ENCODE measurements at regions not wholly inside any gene's neighbourhood (a gene's known extent, or its start where the extent isn't known, plus 50 kb on each side); places are given as distances from the start of the nearest gene placed in this dataset.

DNA sequence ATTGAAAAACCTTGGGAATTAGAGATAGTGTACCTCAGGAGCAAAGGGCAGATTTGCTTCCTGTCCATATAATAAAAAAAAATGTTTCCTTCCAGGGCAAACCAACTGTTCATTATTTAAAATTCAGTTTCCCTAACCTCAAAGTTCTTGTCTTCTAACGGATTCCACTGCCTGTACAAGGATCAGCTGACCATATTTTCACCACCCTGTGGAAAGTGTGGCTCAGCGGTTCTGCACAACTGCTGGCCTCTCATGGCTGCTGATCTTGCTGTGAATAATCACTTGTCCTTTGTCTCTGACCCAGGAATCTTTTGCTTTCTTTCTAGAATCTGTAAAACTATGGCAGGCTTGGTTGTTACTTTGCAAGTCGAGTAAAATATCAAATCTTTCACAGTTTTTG lies 1732.5 kb upstream of the RAG2 start:
- FAIRE-seq, result no peak
- H3K79me2 ChIP-seq (ENCODE audit: insufficient read depth, low read length), result no peaks in the 10 kb centered on the region
- H3K9ac ChIP-seq (ENCODE audit: insufficient read depth, low read depth, low read length), result no peak overlapping the region
- intact Hi-C loops (cut with micrococcal nuclease; ENCODE audit: unreplicated experiment), result no loop called here
- peaks cover 62% of the 10 kb centered on the region; the same call in 1 of the 2 replicates for H3K9me3 ChIP-seq (ENCODE audit: low read length)
- in situ Hi-C loops (cut with HindIII; ENCODE audit: extremely low pct_ligation_motif_present, low pct_unique_long_range_greater_than_20kb), result no loop called here
- BruUV-seq (replicated peaks), result no TSS peak
- no peaks in the 10 kb centered on the region for H3K36me3 ChIP-seq (replicated peaks in 1 of 2; ENCODE audit: control insufficient read depth in 1 of 2, insufficient read depth in 2 of 2, low read length in 2 of 2)
- ChIA-PET CTCF (ENCODE audit: low intra/inter-chr PET ratio, low total read pairs) (no interaction called here), POLR2A (no interaction called here)
- no peaks in the 10 kb centered on the region for H3K27me3 ChIP-seq (ENCODE audit: control insufficient read depth in 1 of 2, insufficient read depth in 2 of 2, low read length in 2 of 2)
- H3K4me2 ChIP-seq (ENCODE audit: low read depth, low read length), result no peak overlapping the region
- no peak for ATAC-seq
- no peaks in the 10 kb centered on the region for H4K20me1 ChIP-seq (ENCODE audit: insufficient read depth, low read length)
- DNase-seq (ENCODE audit: low spot score), result no peak
- no peaks in the 10 kb centered on the region for H3K4me1 ChIP-seq (ENCODE audit: insufficient read depth, low read length)
- TF ChIP-seq ZMYM4 (CRISPR knock-in tag; IDR thresholded peaks at IDR 0.05) (no peak), ZNF747 (CRISPR knock-in tag; IDR thresholded peaks at IDR 0.05; ENCODE audit: borderline replicate concordance) (no peak), ZNF850 (CRISPR knock-in tag; conservative IDR thresholded peaks at IDR 0.05) (no peak), ZNF607 (CRISPR knock-in tag; IDR thresholded peaks at IDR 0.05; ENCODE audit: borderline replicate concordance) (no peak), GATAD1 (CRISPR knock-in tag; IDR thresholded peaks at IDR 0.05) (no peak), PITX1 (CRISPR knock-in tag; IDR thresholded peaks at IDR 0.05) (no peak), ZNF782 (CRISPR knock-in tag; IDR thresholded peaks at IDR 0.05; ENCODE audit: borderline replicate concordance) (no peak), HNRNPL (IDR thresholded peaks at IDR 0.05; ENCODE audit: low read depth, low read length) (no peak), AKAP8 (CRISPR knock-in tag; IDR thresholded peaks at IDR 0.05) (no peak), RARG (CRISPR knock-in tag; IDR thresholded peaks at IDR 0.05; ENCODE audit: low read depth) (no peak)
- TF ChIP-seq, protein P1, sequence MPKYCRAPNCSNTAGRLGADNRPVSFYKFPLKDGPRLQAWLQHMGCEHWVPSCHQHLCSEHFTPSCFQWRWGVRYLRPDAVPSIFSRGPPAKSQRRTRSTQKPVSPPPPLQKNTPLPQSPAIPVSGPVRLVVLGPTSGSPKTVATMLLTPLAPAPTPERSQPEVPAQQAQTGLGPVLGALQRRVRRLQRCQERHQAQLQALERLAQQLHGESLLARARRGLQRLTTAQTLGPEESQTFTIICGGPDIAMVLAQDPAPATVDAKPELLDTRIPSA (CRISPR knock-in tag; IDR thresholded peaks at IDR 0.05; ENCODE audit: borderline replicate concordance), result no peak
- TF ChIP-seq, protein P2, sequence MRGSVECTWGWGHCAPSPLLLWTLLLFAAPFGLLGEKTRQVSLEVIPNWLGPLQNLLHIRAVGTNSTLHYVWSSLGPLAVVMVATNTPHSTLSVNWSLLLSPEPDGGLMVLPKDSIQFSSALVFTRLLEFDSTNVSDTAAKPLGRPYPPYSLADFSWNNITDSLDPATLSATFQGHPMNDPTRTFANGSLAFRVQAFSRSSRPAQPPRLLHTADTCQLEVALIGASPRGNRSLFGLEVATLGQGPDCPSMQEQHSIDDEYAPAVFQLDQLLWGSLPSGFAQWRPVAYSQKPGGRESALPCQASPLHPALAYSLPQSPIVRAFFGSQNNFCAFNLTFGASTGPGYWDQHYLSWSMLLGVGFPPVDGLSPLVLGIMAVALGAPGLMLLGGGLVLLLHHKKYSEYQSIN (CRISPR knock-in tag; IDR thresholded peaks at IDR 0.05; ENCODE audit: borderline replicate concordance), result no peak
- TF ChIP-seq, protein P3, sequence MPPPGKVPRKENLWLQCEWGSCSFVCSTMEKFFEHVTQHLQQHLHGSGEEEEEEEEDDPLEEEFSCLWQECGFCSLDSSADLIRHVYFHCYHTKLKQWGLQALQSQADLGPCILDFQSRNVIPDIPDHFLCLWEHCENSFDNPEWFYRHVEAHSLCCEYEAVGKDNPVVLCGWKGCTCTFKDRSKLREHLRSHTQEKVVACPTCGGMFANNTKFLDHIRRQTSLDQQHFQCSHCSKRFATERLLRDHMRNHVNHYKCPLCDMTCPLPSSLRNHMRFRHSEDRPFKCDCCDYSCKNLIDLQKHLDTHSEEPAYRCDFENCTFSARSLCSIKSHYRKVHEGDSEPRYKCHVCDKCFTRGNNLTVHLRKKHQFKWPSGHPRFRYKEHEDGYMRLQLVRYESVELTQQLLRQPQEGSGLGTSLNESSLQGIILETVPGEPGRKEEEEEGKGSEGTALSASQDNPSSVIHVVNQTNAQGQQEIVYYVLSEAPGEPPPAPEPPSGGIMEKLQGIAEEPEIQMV (CRISPR knock-in tag; IDR thresholded peaks at IDR 0.05; ENCODE audit: low read depth), result no peak
- WGBS (ENCODE audit: low lambda C conversion rate), result 0% methylated on average over 3 of the region's 3 CpGs
- no peak overlapping the region for H2AFZ ChIP-seq (ENCODE audit: low read length)
- H3K4me3 ChIP-seq (replicated peaks in 1 of 3; ENCODE audit: insufficient read depth in 1 of 3, low read depth in 2 of 3, low read length in 3 of 3), result no peak overlapping the region
- no peak overlapping the region for H3K27ac ChIP-seq (ENCODE audit: extremely low read length, insufficient read depth, low read length)

All from HepG2 (cell line).